Liver (tissue), 3 donors: ENCODE measurements at regions not wholly inside any gene's neighbourhood (a gene's known extent, or its start where the extent isn't known, plus 50 kb on each side); places are given as distances from the start of the nearest gene placed in this dataset.

Experiments used
- CTCF ChIP-seq: fragments of 150-350 bp; IDR thresholded peaks from 2 replicates; pipeline ENCODE4 v1.5.1; 2017; ENCODE audit warnings: improper control_type of control experiment, low read depth, low read length; ENCODE audit not compliant: missing input control
- JUND ChIP-seq, 2 donors: IDR thresholded peaks; 2 replicates each; pipeline ENCODE4 v1.6.1; 2016; ENCODE audit warnings: antibody characterized with exemption in 2 of 2
- donor health status: healthy.
- donor health status: healthy.

- TF ChIP-seq JUND (IDR thresholded peaks at IDR 0.05), result no peak
- TF ChIP-seq CTCF, result no peak
Measured at GRCh38 chr2:84088656-84089055, 370.4 kb downstream of the SUCLG1 start.
